NCI-H1694 (cell line): ENCODE measurements at regions not wholly inside any gene's neighbourhood (a gene's known extent, or its start where the extent isn't known, plus 50 kb on each side); places are given as distances from the start of the nearest gene placed in this dataset.
"Not testable (repeated sequence)": the region's sequence is repeated elsewhere in the genome, so short reads cannot be mapped to it uniquely, and the experiment has no call there.

ENCODE experiments used
- DNase-seq: peaks from one replicate; lab custom pipeline; 2025; lab: John Stamatoyannopoulos, UW

DNA sequence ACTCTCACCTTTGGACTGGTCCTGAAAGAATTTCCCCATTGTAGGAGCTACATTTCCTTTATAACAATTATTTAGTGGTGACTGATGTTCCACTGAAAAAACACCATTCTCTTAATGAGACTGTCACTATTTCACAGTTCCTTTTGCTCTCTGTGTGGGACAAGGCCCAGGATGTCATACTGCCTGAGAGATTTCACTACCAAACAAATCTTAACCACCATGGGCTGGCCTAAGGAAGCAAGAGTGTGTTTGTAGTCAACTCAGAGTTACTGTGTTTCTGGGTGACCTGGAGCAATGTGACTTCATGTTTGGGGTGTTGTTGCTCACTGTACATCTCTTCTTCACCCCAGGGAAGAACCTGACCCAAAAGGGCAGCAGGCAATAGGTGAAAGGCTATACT, 50.1 kb upstream of the ZNF608 start:
- no peak for DNase-seq

DNA sequence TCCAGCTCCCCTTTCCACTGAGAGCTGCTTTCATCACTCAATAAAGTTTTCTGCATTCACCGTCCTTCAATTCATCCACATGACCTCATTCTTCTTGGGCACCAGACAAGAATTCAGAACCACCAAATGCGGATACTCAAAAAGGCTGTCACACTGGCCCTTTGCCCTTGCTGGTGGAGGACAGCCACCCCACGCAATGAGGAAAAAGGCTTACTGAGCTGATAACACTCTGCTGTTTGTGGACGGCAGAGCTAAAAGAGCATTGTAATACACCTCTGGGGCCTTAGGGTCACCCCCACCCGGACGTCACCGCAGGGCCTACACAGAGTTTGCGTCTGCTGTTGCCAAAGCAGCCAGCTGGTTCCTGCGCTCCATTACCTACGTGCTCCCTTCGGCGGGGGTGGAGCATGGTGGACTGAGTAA, 51.2 kb upstream of the ZNF608 start:
- DNase-seq, result no peak

DNA sequence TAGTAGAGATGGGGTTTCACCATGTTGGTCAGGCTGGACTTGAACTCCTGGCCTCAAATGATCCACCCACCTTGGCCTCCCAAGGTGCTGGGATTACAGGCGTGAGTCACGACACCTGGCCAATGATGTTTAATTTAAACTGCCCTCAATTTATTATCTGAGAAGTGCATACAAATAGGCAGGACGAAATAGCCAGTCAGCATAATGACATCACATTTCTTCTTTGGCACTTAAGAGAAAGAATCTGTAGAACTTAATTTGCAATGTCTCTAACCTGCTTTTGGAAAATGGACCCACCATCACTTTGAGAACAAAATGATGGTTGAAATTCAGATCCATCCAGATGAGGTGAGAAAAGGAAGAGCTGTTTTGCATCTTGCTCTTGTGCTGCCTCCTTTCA, 52.5 kb upstream of the ZNF608 start:
- no peak for DNase-seq

DNA sequence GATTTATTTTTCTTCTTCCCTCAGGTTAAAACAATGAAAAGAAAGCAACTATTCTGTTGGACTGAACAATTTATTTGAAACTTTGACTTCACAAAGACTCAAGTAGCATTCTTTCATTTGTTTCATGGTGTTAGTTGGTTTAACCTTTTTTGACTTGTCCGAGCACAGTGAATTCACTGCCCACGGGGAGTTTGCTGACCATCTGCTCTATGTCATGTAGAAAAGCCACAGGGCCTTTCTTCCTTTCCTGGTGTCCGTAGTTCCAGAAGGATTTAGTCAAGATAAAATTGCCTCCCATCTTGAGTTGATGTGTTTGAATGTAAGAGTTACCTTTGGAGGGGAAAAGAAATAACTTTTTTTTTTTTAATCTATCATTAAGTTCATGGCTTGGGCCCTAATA, 55.1 kb upstream of the ZNF608 start:
- no peak for DNase-seq

DNA sequence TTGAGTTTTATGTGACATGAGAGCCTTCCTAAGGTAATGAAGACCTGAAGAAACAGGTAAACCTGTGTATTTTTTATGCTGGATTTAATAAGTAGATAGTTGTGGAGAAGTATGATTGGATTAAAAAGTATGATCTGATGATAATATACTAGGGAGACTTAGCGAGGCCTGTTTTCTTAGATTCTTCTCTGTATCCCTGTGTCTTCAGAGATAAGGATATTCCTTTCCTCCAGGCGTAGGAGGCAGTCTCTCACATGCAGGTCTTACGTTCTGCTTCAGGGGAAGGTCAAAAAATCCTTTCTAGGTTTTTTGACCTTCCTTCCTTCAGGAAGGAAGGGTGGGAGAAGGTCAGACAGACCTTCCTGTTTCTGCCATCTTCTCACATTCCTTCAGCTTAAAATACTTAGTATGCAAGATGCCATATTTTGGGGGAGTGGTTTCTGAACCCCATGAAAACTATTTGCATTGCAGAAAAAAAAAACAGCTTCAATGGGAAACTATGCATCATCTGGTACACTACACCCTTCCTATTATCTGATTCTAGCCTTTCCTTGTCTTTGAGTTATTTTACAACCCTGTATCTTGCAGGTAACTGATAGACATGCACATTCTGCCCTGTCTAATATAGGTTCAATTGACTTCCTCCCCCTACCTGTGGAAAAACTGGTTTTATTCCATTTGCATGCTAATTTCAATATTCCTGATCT, 57.3 kb upstream of the ZNF608 start:
- DNase-seq, result no peak

DNA sequence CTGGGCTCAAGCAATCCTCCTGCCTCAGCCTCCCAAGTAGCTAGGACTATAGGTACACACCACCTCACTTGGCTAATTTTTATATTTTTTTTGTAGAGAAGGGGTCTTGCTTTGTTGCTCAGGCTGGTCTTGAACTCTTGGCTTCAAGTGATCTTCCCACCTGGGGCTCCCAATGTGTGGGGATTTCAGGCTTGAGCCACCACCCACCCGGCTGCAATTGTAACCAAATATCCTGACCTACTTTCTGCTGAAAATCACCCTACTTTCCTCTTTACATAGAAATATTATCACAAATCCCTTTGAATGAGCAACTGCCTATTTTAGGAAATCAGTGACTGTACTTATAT, 59.6 kb upstream of the ZNF608 start:
- no peak for DNase-seq

DNA sequence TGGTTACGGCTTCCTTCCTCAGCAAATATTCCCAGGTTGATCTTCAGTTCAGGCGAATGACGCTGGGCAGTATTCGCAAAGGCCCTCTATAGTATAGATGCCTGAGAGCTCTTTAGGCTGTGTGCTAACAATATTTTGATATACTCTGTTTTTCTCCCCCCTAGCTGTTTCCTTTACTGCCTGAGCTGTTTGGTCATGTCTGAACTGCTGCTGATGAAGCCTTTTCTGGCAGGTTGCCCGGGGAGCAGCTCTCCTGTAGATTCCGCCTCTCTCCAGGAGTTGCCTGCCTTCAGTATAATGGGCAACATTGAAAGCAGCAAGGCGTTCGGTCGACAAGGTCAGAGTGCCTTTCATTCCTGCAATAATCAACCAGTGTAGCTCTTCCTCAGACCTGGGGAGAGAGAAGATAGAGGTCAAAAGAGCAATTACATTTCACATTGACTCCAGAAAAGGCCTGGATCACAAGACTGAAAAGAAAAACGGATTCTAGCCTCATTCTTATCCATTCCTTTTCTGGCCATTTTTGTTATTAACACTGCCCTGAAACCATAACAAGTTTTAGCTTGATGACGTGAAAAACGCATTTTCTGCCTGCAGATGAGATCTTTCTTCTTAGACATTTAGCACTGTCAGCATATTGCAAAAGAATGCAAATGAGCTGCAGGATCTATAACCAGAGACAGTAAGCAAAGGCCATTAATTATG, 60.1 kb upstream of the ZNF608 start:
- DNase-seq, result peak; percentile 97

DNA sequence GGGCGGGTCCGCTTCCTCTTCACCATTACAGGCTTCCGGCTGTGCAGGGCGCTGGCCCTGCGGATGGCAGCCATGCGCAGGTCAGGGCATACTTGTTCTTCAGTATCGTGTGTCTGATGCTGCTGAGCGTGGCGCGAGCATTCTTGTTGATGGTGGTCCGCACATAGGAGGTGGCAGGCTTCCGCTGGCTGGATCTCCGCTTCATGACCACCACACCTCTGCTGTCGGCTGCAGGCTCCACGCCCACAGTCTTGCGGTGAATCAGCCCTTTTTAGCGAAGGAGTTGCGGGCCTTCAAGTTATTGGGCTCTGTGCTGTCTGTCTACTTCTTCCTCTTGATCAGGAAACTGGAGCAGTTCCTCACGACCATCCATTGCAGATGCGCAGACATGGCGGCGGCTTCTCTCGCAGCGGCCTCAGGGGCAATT, 62.4 kb upstream of the ZNF608 start:
- no peak for DNase-seq

DNA sequence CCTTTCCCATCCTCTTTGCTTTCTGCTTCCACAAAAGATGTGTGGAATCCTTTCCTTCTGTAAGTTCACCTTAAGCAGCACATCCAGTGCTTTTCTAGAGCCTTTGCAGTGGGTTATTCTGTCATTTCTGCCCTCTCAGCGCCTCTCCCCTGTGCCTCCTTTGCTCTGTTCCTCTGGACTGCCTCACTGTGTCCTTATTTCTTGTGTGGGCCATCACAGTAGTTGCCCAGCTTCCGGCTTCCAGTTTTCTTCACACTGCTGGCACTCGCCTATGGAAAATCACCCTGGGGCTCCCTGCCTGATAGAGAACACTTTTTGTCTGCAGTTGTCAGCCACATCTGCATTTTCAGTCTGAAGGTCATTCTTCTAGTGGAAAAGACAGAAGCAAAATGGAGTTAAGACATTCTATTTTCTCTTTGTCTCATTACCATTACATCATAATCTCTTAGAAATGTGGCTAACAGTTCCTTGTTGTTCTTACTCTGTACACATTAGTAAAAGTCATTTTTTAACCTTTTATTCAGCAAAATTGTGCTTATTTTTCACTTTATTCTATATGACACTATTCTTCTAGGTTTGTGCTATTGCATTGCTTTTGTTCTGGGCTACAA, 64.1 kb upstream of the ZNF608 start:
- no peak for DNase-seq

DNA sequence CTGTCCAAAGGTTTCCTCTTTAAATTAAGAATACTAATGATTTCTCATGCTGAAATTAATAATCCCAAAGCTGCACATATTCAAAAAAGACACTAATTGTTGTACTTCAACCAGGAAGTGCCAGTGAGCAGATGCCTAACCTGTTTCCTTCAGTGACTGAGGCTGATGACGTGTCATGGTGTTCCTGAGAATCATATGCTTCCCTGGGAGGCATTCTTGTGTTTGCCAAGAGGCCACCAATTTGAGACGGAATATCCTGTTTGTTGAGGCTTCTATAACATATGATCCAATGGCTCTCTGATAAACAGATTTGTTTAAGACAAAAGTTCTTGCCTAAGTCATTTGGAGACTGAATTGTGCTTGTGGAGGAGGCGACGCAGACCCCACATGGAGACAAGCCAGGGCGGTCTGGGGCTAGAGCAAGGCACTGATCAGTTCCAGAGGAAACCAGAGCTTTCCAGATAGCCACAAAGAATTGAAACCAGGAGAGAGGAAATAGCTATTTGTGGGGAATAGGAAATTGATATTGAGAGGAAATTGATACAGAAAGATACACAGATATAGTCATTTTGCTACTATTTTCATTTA, 66.4 kb upstream of the ZNF608 start:
- DNase-seq, result no peak

DNA sequence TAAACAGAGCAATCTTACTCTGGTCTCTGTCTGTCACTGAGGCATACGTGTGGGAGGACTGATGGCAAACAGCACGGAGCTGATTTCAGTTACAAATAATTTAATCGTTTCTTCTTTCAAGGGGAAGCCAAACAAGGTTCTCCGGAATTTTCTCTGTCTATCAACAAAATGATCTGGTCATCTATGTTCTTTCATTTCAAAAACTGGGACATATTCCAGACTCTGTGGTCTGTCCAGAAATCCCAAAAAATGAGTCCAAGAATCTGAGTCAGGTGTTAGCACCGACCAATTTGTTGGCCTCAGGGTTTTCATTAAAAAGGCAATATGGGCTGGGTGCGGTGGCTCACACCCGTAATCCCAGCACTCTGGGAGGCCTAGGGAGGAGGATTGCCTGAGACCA, 69.9 kb upstream of the ZNF608 start:
- no peak for DNase-seq

DNA sequence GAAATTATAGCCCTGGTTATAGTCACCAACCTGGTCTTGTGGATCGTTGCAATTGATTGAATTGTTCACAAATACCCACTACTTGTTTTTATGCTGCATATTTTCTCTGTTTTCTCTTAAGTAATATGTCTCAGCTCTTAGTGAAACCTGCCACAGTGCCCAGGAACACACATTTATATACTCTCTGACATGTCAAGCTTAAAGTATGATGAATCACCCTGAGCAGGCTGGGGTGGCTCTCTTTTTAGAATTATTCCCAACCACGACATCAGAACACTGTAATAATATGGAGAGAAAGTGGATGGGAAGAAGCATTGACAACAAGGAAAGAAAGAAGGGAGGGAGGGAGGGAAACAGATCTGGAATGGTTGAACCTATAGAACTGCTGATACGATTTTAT, 72.8 kb upstream of the ZNF608 start:
- no peak for DNase-seq

DNA sequence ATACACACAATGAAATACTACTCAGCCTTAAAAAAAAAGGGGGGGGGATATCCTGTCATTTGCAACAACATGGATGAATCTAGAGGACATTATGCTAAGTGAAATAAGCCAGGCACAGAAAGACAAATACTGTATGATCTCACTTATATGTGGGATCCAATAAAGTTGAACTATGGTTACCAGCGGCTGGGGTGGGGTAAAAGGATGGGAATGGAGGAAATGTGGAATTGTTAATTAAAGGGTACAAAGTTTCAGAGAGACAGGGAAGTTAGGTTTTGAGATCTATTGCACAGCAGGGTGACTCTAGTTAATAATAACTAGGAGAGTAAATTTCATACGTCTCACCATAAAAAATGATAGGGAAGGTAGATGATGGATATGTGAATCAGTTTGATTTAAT, 76.2 kb upstream of the ZNF608 start:
- DNase-seq, result no peak

DNA sequence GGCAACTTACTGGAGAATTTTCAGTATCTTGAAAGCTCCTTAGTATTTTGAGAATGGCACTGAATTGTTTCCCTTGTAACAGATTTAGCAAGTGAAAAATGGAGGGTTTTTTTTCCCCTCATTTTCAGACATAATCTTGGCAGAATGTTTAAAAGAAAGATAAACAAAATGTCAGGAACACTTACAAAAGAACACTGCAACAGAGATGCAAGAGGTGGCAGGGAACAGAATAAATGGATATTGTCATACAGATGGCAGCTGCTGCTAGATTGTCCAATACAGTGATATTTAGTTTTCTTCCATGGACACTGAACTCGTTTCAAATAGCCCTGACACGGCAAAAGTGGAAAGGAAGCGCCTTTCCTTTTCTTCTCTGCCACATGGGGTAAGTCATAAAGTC, 76.9 kb upstream of the ZNF608 start:
- no peak for DNase-seq

DNA sequence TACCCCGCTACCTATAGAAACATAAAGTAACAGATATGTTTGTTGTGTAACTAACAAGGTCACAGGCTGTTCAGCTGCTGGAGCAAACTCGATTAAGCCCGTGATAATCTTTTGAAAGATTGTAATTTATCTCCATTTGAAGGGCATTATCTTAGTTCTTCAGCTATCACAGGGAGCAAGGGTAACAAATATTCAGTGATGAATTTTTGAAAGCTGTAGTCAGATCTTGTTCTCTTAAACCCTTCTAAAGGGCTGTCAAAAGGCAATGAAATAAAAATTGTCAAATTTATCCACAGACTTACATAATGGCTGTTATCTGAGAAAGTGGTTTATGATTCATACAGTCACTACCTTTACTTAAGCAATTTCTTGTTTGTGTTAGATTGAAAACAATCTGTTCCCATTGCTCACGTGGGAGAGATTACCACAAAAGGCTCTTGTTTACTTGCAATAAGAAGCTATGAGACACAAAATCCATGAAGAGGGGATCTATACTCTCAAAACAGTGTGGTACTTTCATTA, 78.3 kb upstream of the ZNF608 start:
- DNase-seq, result no peak

DNA sequence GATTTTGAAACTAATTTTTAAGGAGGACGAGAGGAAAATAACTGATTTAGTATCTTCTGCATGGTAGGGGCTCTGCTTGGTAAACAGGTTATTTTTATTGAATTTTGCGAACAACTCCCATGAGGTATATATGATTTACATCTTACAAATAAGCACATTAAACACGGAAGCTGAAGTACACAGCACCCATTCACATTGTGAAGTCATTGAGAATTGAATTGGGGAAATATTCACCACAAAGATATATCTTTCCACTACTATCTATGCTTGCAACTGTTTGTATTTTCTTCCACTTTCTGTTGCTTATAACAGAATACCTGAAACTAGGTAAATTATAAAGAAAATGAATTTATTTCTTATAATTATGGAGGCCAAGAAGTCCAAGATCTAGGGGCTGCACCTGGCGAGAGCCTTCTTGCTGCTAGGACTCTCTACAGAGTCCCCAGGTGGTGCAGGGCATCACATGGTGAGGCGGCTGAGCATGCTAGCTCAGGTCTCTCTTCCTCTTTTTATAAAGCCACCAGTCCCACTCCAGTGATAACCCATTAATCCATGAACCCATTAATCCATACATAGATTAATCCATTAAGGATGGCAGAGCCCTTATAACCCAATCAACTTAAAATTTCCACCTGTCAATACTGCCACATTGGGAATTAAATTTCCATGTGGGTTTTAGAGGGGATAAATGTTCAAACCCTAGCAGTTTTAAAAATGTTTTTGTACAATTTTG, 79.0 kb upstream of the ZNF608 start:
- no peak for DNase-seq

DNA sequence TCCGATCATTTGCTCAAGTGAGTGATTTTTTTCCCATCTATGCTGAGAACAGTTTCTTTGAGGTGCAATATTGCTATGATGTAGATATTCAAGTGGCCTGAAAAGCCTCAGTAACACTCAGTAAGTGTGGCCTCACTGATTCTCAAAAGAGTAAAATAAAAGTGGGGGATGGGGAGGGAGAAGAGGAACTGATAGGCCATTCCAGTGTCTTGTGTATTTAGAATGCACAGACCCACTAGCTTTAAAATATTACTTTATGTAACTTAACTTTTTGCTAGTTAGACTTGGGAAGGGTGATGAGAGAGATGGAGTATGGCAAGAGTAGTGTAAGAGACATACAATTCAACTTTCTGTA, 79.5 kb upstream of the ZNF608 start:
- no peak for DNase-seq

DNA sequence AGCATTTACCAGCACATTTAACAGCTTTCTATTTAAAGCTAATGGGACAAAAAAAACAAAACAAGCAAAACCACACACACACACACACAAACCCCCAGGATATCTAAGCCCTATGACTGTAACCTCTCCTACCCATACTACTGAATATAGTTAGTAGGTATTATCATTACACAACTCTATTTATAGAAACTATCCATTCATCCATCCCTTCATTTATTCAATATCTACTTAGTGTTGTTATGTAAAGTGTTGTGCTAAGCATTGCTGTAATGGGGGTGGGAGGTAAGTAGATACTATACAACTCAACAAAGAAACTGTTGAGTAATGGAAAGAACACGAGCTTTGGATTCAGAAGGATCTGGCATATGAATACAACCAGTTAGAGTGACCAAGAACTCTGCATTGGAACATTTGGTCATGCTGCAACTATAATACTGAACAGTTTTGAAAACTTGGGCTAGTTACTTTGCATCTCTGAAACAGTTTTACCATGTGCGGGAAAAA, 82.3 kb upstream of the ZNF608 start:
- DNase-seq, result no peak

DNA sequence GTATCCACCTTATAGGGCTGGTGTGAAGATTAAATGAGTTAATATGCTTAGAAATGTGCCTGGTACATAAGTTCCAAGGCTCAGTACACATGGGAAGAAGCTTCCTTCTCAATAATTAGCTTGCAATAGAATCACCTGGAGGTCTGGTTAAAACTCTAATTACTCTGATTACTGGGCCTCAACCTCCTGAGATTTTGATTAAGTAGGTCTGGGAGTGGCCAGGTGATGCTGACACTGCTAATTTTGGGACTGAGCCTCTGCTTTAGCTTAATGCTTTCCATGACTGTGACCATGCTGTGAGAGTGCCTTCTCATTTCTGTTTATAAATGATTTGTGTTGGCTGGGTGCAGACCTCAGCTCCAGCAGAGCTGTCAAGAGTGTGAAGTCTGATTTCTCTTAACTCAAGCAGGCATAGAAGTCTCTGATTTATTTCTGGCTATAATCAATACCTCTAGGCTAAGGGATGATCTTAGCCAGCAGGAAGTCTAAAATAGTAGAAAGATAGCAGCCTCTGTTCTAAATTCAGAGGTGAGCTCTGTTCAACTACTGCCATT, 85.3 kb upstream of the ZNF608 start:
- DNase-seq, result no peak

DNA sequence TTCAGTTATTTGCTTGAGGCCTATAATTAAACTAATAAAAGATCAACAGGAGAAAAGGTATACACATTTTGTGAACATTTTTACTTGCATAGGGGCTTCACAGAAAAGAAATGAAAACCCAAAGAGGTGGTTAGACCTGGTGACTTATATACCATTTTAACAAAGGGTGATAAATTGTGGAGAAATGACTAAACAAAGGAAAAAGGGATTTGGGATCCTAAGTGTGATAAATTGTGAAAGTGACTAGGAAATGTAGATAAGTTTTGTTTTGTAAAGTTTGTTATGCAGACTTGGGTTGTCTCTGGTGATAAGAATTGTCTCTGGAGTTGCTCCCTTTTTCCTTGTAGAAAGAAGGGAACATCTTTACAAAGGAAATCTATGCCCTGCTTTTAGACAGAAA, 86.1 kb upstream of the ZNF608 start:
- DNase-seq, result no peak

DNA sequence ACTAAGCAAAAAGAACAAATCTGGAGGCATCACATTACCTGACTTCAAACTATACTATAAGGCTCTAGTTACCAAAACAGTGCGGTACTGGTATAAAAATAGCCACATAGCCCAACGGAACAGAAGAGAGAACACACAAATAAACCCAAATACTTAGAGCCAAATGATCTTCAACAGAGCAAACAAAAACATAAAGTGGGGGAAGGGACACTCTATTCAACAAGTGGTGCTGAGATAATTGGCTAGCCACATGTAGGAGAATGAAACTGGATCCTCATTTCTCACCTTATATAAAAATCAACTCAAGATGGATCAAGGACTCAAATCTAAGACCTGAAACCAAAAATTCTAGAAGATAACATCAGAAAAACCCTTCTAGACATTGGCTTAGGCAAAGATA, 89.9 kb upstream of the ZNF608 start:
- DNase-seq, result not testable (repeated sequence)
